ACHN (cell line): ENCODE measurements at regions not wholly inside any gene's neighbourhood (a gene's known extent, or its start where the extent isn't known, plus 50 kb on each side); places are given as distances from the start of the nearest gene placed in this dataset.

Experiments used
- DNase-seq: peaks from one replicate; pipeline ENCODE4 v3.0.0-alpha.2; 2015
- in situ Hi-C: cut with HindIII; loops from 2 replicates; pipeline ENCODE4 v1.10.0; 2017; ENCODE audit warnings: low sequenced_read_pairs, low pct_ligation_motif_present, low pct_unique_long_range_greater_than_20kb

GRCh38 chr16:87077750-87078127 lies 239.5 kb downstream of the C16orf95 start:
- DNase-seq, result no peak
- in situ Hi-C loops, result no loop called here

GRCh38 chr16:87080571-87081167 lies 236.5 kb downstream of the C16orf95 start:
- in situ Hi-C loops, result no loop called here
- DNase-seq, result peak; percentile 24

- in situ Hi-C loops, result no loop called here
- DNase-seq, result no peak
These were observed 231.8 kb downstream of the C16orf95 start for GRCh38 chr16:87085441-87085840.

- DNase-seq, result no peak
- in situ Hi-C loops, result no loop called here
These were observed 231.0 kb downstream of the C16orf95 start for GRCh38 chr16:87086156-87086555.

- in situ Hi-C loops, result no loop called here
- no peak for DNase-seq
These were observed 230.6 kb downstream of the C16orf95 start for GRCh38 chr16:87086575-87086974.

GRCh38 chr16:87092958-87093357 lies 224.2 kb downstream of the C16orf95 start:
- DNase-seq, result no peak
- in situ Hi-C loops, result no loop called here

- in situ Hi-C loops, result no loop called here
These were observed 223.2 kb downstream of the C16orf95 start for GRCh38 chr16:87093804-87094555.

GRCh38 chr16:87094556-87094865 lies 222.7 kb downstream of the C16orf95 start:
- in situ Hi-C loops, result no loop called here
- DNase-seq, result no peak

More at GRCh38 chr16:87093804-87094555, 223.2 kb downstream of the C16orf95 start:
- no peak for DNase-seq

- no peak for DNase-seq
- in situ Hi-C loops, result no loop called here
These were observed 221.9 kb downstream of the C16orf95 start for GRCh38 chr16:87095271-87095670.

GRCh38 chr16:87096746-87097333 lies 220.4 kb downstream of the C16orf95 start:
- in situ Hi-C loops, result no loop called here
- DNase-seq, result no peak

GRCh38 chr16:87098361-87098760 lies 218.8 kb downstream of the C16orf95 start:
- DNase-seq, result no peak
- in situ Hi-C loops, result no loop called here

GRCh38 chr16:87098976-87099720 lies 218.0 kb downstream of the C16orf95 start:
- in situ Hi-C loops, result no loop called here

GRCh38 chr16:87100306-87101058 lies 216.7 kb downstream of the C16orf95 start:
- DNase-seq, result no peak
- in situ Hi-C loops, result no loop called here

More at GRCh38 chr16:87098976-87099720, 218.0 kb downstream of the C16orf95 start:
- DNase-seq, result no peak

GRCh38 chr16:87101903-87102302 lies 215.3 kb downstream of the C16orf95 start:
- DNase-seq, result no peak
- in situ Hi-C loops, result no loop called here

- DNase-seq, result no peak
- in situ Hi-C loops, result no loop called here
These were observed 210.0 kb downstream of the C16orf95 start for GRCh38 chr16:87107201-87107600.

- in situ Hi-C loops, result no loop called here
- DNase-seq, result no peak
These were observed 208.9 kb downstream of the C16orf95 start for GRCh38 chr16:87108278-87108677.

GRCh38 chr16:87108941-87109340 lies 208.3 kb downstream of the C16orf95 start:
- DNase-seq, result no peak
- in situ Hi-C loops, result no loop called here

- in situ Hi-C loops, result no loop called here
- DNase-seq, result no peak
These were observed 202.4 kb downstream of the C16orf95 start for GRCh38 chr16:87114832-87115231.

GRCh38 chr16:87115646-87116045 lies 201.5 kb downstream of the C16orf95 start:
- no peak for DNase-seq
- in situ Hi-C loops, result no loop called here
